Breast epithelium (tissue), 4 donors: ENCODE measurements at regions not wholly inside any gene's neighbourhood (a gene's known extent, or its start where the extent isn't known, plus 50 kb on each side); places are given as distances from the start of the nearest gene placed in this dataset.

ENCODE experiments used
- DNase-seq, 2 donors: peaks; one replicate each; pipeline ENCODE4 v3.0.0-alpha.2; 2019; ENCODE audit warnings: low spot score in 2 of 2
- H3K27ac ChIP-seq, 2 donors: fragments of 200-600 bp; sonication (generic) in 1 of 2; one replicate each; pipeline ENCODE4 v1.5.1; 2016 to 2019; ENCODE audit warnings: mild to moderate bottlenecking in 1 of 2
- H3K27me3 ChIP-seq, 2 donors: fragments of 200-600 bp; sonication (generic) in 1 of 2; one replicate each; pipeline versions ENCODE4 v1.5.1 to v1.6.0; 2017 to 2019; ENCODE audit warnings: control low read depth in 1 of 2, mild to moderate bottlenecking in 1 of 2
- H3K36me3 ChIP-seq: fragments of 200-600 bp; one replicate; pipeline ENCODE4 v1.5.1; 2019
- H3K4me1 ChIP-seq, 2 donors: fragments of 200-600 bp; sonication (generic); one replicate each; pipeline ENCODE4 v1.5.1; 2016 to 2019; ENCODE audit warnings: control low read depth in 1 of 2
- H3K4me3 ChIP-seq, 3 donors: fragments of 200-600 bp; sonication (generic); 1 replicate in 2 of 3; 2 replicates in 1 of 3; pipeline ENCODE4 v1.5.1; 2016 to 2019; ENCODE audit warnings: mild to moderate bottlenecking in 3 of 3, moderate library complexity in 2 of 3
- H3K9me3 ChIP-seq, 2 donors: fragments of 200-600 bp; sonication (generic) in 1 of 2; one replicate each; pipeline ENCODE4 v1.5.1; 2016 to 2019; ENCODE audit warnings: control low read depth in 1 of 2
- CTCF ChIP-seq, 3 donors: fragments of 450-650 bp; IDR thresholded peaks; one replicate each; pipeline ENCODE4 v1.5.1; 2016 to 2017; ENCODE audit warnings: antibody characterized with exemption in 3 of 3, mild to moderate bottlenecking in 3 of 3, moderate library complexity in 3 of 3
- POLR2A ChIP-seq: fragments of 450-650 bp; IDR thresholded peaks from one replicate; pipeline ENCODE4 v1.6.1; 2016; ENCODE audit warnings: antibody characterized with exemption, mild to moderate bottlenecking, moderate library complexity
- POLR2AphosphoS5 ChIP-seq, 3 donors: sonication (generic); formaldehyde crosslinking; IDR thresholded peaks; one replicate each; pipeline ENCODE4 v1.6.1; 2017; ENCODE audit warnings: antibody characterized with exemption in 3 of 3
- intact Hi-C: fragments of 100-400 bp; cut with DNase I; formaldehyde crosslinking; loops from one replicate; pipeline ENCODE4 v1.15.1; 2023; ENCODE audit warnings: low total_unique reads

- Histone ChIP-seq H3K27ac (no peak overlapping the region), H3K27me3 (no peaks in the 10 kb centered on the region), H3K4me3 (no peak overlapping the region), H3K4me1 (no peaks in the 10 kb centered on the region), H3K36me3 (no peaks in the 10 kb centered on the region), H3K9me3 (no peaks in the 10 kb centered on the region)
- intact Hi-C loops, result no loop called here
- no peak for DNase-seq
- TF ChIP-seq POLR2AphosphoS5 (IDR thresholded peaks at IDR 0.05), result no peak
- TF ChIP-seq POLR2A, result no peak
- no peak for TF ChIP-seq CTCF (IDR thresholded peaks at IDR 0.05)
Measured at GRCh38 chr4:11038926-11039325, 354.4 kb upstream of the CLNK start.

- Histone ChIP-seq H3K27me3 (no peaks in the 10 kb centered on the region), H3K9me3 (no peaks in the 10 kb centered on the region), H3K27ac (peak overlapping the region in 1 of 2 donors; percentile 12), H3K4me3 (no peak overlapping the region), H3K36me3 (no peaks in the 10 kb centered on the region), H3K4me1 (no peaks in the 10 kb centered on the region)
- DNase-seq, result no peak
- intact Hi-C loops, result no loop called here
- TF ChIP-seq CTCF (IDR thresholded peaks at IDR 0.05) (no peak), POLR2AphosphoS5 (IDR thresholded peaks at IDR 0.05) (no peak), POLR2A (no peak)
Measured at GRCh38 chr4:11037637-11038036, 353.1 kb upstream of the CLNK start.

- Histone ChIP-seq H3K9me3 (no peaks in the 10 kb centered on the region), H3K4me1 (no peaks in the 10 kb centered on the region), H3K4me3 (no peak overlapping the region), H3K27me3 (no peaks in the 10 kb centered on the region), H3K36me3 (no peaks in the 10 kb centered on the region), H3K27ac (no peak overlapping the region)
- DNase-seq, result no peak
- intact Hi-C loops, result no loop called here
- no peak for TF ChIP-seq POLR2A
- no peak for TF ChIP-seq POLR2AphosphoS5 (IDR thresholded peaks at IDR 0.05)
- TF ChIP-seq CTCF (IDR thresholded peaks at IDR 0.05), result no peak
Measured at GRCh38 chr4:11028334-11028733, 343.8 kb upstream of the CLNK start.

GRCh38 chr4:11021333-11021732 lies 336.8 kb upstream of the CLNK start:
- intact Hi-C loops, result no loop called here
- Histone ChIP-seq H3K27ac (no peak overlapping the region), H3K9me3 (no peaks in the 10 kb centered on the region), H3K4me3 (no peak overlapping the region), H3K36me3 (no peaks in the 10 kb centered on the region), H3K27me3 (no peaks in the 10 kb centered on the region), H3K4me1 (no peaks in the 10 kb centered on the region)
- TF ChIP-seq POLR2A, result no peak
- no peak for TF ChIP-seq POLR2AphosphoS5 (IDR thresholded peaks at IDR 0.05)
- TF ChIP-seq CTCF (IDR thresholded peaks at IDR 0.05), result no peak
- no peak for DNase-seq

GRCh38 chr4:11019451-11020240 lies 335.1 kb upstream of the CLNK start:
- intact Hi-C loops, result no loop called here
- no peaks in the 10 kb centered on the region for H3K27me3 ChIP-seq
- H3K4me1 ChIP-seq, result no peaks in the 10 kb centered on the region
- TF ChIP-seq POLR2AphosphoS5 (IDR thresholded peaks at IDR 0.05) (no peak), CTCF (IDR thresholded peaks at IDR 0.05) (no peak), POLR2A (no peak)
- H3K9me3 ChIP-seq, result no peaks in the 10 kb centered on the region
- no peak overlapping the region for H3K27ac ChIP-seq
- H3K4me3 ChIP-seq, result no peak overlapping the region
- no peak for DNase-seq
- H3K36me3 ChIP-seq, result no peaks in the 10 kb centered on the region
